ENCODE measurements at regions not wholly inside any gene's neighbourhood (a gene's known extent, or its start where the extent isn't known, plus 50 kb on each side); places are given as distances from the start of the nearest gene placed in this dataset.

GRCh38 chr6:163841326-163841725, 426.8 kb downstream of the QKI start:
- TF ChIP-seq CTCF (IDR thresholded peaks at IDR 0.05; ENCODE audit: insufficient read depth, low read depth, low read length): no peak
- TF ChIP-seq EZH2 (IDR thresholded peaks at IDR 0.05; ENCODE audit: insufficient read depth, low read length): no peak
